ENCODE measurements at regions not wholly inside any gene's neighbourhood (a gene's known extent, or its start where the extent isn't known, plus 50 kb on each side); places are given as distances from the start of the nearest gene placed in this dataset.

GRCh38 chr6:126176282-126176681 is 163.6 kb upstream of the CENPW start:
- no peak overlapping the region for H3K4me3 ChIP-seq (ENCODE audit: low read depth, low read length)
- no peak for TF ChIP-seq CTCF (IDR thresholded peaks at IDR 0.05; ENCODE audit: borderline replicate concordance, insufficient read depth, low read depth, low read length)

GRCh38 chr6:126180585-126180984 is 159.3 kb upstream of the CENPW start:
- no peak overlapping the region for H3K4me3 ChIP-seq (ENCODE audit: low read depth, low read length)
- no peak for TF ChIP-seq CTCF (IDR thresholded peaks at IDR 0.05; ENCODE audit: borderline replicate concordance, insufficient read depth, low read depth, low read length)

- H3K4me3 ChIP-seq (ENCODE audit: low read depth, low read length) = no peak overlapping the region
- no peak for TF ChIP-seq CTCF (IDR thresholded peaks at IDR 0.05; ENCODE audit: borderline replicate concordance, insufficient read depth, low read depth, low read length)
Measured at GRCh38 chr6:126181173-126181741, 158.7 kb upstream of the CENPW start.

- no peak overlapping the region for H3K4me3 ChIP-seq (ENCODE audit: low read depth, low read length)
- no peak for TF ChIP-seq CTCF (IDR thresholded peaks at IDR 0.05; ENCODE audit: borderline replicate concordance, insufficient read depth, low read depth, low read length)
Measured at GRCh38 chr6:126181890-126182289, 158.0 kb upstream of the CENPW start.

- TF ChIP-seq CTCF (IDR thresholded peaks at IDR 0.05; ENCODE audit: borderline replicate concordance, insufficient read depth, low read depth, low read length) = no peak
- no peak overlapping the region for H3K4me3 ChIP-seq (ENCODE audit: low read depth, low read length)
Measured at GRCh38 chr6:126182650-126183311, 157.1 kb upstream of the CENPW start.

GRCh38 chr6:126185774-126186173 is 154.1 kb upstream of the CENPW start:
- H3K4me3 ChIP-seq (ENCODE audit: low read depth, low read length) = no peak overlapping the region
- TF ChIP-seq CTCF (IDR thresholded peaks at IDR 0.05; ENCODE audit: borderline replicate concordance, insufficient read depth, low read depth, low read length) = no peak

- TF ChIP-seq CTCF (IDR thresholded peaks at IDR 0.05; ENCODE audit: borderline replicate concordance, insufficient read depth, low read depth, low read length) = no peak
- H3K4me3 ChIP-seq (ENCODE audit: low read depth, low read length) = no peak overlapping the region
Measured at GRCh38 chr6:126188279-126188909, 151.5 kb upstream of the CENPW start.
